OCI-M2 (cell line): ENCODE measurements at regions not wholly inside any gene's neighbourhood (a gene's known extent, or its start where the extent isn't known, plus 50 kb on each side); places are given as distances from the start of the nearest gene placed in this dataset.
"Not testable (repeated sequence)": the region's sequence is repeated elsewhere in the genome, so short reads cannot be mapped to it uniquely, and the experiment has no call there.

Experiments
- DNase-seq: peaks from one replicate; lab custom pipeline; 2025; ENCODE audit not compliant: unreplicated experiment; lab: John Stamatoyannopoulos, UW

DNA sequence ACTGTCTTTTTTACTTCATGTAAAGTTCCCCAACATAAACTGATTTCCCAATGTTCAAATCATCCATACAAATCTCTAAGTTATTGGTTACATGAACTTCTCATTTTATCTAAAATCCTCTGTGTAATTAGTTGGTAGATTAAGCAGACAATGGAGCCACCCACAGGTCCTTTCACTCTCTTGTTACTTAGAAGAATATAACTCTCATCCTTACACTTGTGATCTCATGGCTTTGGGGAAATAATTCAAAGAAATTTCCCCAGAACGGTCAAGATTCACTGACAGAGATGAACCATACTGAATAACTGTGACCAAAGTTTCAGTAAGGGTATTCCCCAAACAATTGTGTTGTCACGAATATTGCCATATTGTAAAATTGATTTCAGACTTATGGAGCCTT is 1102.6 kb upstream of the EPHA6 start:
- no peak for DNase-seq

DNA sequence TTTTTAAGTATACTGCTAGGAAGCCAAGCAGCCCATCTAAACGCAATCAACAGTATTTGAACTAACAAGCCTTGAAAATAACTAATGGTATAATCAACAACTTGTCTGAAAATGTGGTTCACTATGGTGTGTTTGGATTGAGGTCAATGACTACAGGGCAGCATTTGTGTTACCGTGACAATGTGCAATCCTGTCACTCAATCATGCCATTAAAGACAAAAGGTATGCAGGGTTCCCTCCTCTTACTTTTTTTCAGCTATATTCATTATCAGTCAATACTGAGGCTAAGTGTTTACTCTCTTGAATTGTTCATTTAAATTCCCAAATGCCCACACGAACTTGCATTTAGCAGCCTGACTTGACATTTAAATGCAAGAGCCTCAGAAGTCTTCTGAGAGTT is 1099.3 kb upstream of the EPHA6 start:
- no peak for DNase-seq

DNA sequence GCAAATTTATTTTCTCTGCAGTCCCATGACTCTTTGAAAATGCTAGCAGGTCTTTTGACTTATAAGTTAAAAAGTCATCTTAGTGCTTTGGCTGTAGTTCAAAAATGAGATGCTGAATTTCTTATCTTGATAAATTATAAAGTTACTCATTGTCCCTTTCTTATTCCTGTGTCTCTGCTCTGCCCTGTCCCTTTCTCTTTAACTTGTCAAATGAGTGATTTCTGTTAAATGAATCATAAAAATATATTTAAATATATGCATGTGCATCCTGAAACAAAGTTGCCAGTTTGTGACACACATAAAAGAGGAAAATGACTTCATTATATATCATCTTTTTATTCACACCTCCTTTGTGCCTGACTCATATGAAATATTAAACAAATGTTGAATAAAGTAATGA is 1097.3 kb upstream of the EPHA6 start:
- DNase-seq, result no peak

DNA sequence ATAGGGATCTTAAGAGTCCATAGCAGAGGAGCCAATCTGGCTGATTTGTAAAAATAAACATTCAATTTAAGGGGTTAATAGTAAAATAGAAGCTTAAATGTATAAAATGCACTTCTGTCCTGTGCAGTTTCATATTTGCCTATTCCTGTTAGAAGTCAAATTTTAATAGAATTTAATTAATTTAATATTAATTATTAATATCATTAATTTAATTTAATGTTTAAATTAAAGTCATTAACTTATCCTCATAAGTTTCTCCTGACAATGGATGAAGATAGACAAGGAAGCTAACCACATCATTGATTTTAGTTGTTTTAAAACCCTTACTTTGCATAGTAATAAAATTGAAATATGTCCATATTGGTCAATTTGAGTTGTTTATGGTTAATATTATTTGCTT is 1096.2 kb upstream of the EPHA6 start:
- no peak for DNase-seq

DNA sequence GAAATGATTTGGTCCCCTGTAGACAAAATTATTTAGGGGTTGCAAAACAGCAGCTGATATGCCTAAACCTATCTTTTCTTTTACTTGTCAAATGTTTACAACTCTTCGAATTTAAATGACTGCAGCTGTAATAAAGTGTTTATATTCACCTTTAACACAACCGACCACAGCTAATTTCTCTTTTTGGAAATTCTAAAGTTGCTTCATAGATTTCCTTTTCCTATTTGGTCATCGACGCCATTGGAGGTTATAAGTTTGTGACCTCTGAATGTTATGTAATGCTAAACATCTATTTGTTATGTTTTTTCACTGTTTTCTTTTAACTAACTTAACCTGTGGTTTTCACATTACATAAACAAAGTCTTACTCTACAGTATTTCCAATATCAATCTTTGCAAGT is 1094.9 kb upstream of the EPHA6 start:
- DNase-seq, result no peak

DNA sequence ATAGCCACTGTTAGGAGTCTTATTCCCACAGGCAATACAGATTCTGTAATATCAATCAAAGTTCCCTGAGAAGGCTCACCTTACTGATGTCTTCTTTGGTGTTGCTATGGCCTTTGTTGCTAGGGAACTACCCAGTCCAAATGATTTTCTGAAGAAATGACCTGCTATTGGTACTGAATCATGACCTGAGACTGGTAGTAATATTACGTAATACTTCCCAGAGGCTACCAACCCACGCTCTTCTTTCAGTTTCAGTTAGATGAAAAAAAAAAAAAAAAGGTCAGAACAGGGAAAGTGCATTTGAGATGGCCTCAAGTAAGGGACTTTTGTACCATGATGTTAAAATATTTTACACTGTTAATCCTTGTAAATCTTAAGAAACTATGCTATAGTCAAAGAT is 1092.5 kb upstream of the EPHA6 start:
- no peak for DNase-seq

DNA sequence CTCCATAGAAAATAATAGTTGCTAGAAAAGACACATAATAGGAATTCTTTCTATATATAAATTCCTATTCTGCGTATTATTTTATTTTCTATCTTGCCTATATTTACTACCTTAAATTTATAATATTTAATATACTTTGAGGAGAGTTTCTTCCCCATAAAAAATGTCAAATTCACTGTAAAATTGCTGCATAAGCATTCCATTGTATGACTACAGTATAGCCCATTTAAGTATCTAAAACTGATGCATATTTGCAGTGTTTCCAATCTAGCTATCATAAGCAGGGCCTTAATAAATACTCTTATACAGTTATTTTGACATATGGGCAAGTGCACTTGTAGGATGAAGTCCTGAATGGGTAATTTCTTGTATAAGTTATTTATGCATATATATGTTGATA is 1088.6 kb upstream of the EPHA6 start:
- DNase-seq, result no peak

DNA sequence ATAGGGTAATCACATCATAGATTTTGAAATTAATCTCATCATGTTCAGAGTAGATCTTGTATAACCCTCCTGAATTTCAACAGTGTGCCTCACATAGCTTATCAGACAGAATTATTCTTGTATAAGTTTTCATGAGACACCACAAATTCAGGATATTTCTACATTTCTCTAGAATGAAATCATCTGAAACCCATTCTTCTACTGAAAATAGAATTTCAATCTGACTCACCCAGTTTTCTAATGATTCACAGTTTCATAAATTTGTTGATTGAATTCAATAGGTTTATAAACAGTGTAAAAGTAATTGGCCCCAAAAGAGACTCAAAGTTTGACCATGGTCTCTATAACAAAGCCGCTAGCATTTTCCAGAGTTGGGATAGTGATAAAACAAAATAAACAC is 1082.6 kb upstream of the EPHA6 start:
- DNase-seq, result no peak

DNA sequence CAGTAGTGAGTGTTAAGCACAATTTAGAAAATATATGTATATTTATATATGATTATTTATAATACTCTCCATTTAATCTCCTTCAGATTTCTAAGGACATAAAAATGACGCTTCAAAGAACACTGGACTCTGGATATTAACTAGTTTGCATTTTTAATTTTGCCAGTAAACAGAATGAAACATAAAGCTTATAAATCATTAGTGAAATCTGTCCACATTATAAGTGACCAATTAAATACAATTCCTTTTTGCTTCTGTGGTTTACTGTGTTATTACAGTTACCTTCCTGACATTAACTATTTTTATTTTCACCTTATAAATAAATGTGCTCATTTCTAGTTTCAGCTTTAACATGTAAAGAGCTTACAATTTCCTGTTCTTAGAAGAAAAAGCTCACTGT is 1081.1 kb upstream of the EPHA6 start:
- no peak for DNase-seq

DNA sequence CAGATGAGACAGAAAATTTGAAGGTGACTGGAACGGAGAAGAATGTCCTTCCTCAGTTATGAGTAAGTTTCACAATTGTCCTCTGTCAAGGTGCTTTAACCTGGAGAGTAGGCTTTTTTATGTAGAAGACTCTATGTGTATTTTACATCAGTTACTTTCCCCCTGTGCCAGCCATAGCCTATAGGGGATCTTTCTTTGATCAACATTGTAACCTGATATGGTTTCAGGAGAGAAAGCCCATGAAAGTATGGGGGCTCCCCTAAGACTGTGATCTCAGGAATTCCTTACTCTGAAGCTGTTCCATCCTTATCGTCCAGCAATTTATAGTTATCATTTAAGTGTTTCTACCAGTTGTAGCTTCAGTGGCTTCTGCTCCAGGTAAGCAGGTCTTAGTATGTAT is 1076.3 kb upstream of the EPHA6 start:
- DNase-seq, result no peak

DNA sequence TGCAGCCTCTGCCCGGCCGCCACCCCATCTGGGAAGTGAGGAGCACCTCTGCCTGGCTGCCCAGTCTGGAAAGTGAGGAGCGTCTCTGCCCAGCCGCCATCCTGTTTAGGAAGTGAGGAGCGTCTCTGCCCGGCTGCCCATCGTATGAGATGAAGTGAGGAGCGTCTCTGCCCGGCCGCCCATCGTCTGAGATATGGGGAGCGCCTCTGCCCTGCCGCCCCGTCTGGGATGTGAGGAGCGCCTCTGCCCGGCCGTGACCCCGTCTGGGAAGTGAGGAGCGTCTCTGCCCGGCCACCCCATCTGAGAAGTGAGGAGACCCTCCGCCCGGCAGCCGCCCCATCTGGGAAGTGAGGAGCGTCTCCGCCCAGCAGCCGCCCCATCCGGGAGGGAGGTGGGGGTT is 1069.5 kb upstream of the EPHA6 start:
- not testable (repeated sequence) for DNase-seq

DNA sequence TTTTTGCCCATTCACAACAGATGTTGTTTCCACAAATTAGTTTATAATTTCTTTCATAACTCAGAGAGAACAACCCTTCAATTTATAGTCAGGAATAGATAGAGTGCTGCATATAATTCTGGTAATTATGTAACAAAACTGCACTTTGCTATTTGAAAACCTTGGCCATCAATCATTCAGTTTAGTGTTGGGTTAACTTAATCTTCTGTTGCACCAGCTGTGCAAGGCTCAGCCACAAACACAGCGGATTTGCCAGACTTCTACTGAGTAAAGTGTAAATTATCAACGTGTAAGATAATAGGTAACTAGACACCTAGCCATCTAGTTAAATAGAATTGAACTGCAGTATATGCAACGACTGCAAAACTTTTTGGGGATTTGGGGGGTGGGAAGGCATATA is 1064.3 kb upstream of the EPHA6 start:
- DNase-seq, result no peak

DNA sequence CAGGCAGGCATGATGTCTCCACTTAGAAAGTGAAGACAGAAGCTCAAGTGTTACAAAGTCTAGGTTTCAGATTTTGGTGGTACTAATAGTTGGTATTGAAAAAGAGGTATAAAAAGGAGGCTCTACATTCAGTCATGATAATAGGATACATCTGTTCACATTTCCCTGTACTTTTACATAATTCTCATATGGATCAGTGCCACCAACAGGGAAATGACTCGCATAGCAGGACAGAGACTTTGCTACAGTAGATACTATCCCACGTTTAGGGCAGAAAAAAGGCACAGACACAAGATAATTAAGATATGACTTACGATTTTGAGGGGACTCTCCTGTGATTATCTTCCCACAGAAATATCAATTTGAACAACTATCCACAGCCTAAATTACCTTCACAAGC is 1062.9 kb upstream of the EPHA6 start:
- no peak for DNase-seq

DNA sequence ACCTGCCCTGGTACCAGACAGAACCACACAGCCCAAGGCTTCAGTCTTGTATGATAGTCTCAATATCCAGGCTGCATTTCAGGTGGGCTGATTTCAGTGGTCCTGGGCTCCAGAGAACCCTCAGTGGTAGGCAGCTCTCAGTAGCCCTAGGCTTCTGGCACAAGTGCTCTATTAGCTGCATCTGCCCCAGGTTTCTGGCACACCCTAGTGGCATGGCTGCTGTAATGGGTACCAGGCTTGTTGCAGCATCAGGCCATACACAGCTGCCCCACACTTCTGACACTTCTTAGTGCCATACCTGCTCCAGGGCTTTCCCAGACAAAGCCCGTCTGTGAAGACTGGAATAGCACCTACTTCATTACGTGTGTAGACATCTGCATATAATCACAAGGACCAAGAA is 1062.2 kb upstream of the EPHA6 start:
- DNase-seq, result no peak

DNA sequence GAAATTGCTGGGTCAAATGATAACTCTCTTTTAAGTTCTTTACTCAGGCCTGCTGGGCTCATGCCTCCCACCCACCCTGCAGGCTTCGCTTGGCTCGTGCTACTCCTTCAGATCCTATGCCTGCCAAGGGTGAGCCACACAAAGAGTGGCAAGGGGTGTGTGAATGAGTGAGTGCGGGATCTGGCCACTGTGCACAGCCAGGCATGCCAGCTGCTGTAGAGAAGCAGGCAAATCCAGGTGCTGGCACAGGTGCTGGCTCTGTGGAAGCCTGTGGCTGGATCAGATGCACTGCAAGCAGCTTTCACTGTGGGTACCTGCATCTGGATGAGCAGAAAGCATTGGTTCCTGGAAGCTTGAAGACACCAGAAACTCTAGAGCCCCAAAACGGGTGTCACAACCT is 1055.7 kb upstream of the EPHA6 start:
- no peak for DNase-seq

DNA sequence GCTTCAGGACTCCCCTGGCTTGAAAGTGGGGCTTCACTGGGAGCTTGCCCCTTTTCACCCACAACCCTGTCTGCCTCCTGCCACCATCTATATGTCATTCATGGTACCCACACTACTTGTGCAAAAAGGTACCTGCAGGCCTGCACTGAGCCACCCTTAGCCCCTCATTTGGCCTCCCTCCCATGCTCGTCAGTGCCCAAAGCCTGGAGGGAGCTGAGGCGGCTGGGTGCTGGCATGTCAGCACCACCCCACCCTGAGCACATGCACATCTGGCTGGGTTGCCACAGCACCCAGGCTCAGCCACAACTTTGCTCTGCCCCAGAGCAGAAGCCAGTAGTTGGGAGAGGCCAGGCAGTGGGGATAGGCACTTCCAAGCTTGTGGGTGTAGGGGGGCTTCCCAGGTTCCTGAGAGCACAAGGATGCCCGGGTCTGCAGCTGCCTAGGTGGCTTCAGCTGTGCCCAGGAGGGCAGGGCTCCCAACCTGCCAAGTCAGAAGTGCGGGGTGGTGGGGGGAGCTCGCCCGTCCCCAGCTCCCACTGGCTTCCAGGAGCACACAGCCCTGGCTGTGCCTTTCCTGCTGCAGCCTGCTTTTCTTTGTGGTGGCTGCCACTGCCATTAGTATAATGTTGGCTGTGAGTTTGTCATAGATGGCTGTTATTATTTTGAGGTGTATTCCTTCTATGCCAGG is 1054.6 kb upstream of the EPHA6 start:
- DNase-seq, result no peak

DNA sequence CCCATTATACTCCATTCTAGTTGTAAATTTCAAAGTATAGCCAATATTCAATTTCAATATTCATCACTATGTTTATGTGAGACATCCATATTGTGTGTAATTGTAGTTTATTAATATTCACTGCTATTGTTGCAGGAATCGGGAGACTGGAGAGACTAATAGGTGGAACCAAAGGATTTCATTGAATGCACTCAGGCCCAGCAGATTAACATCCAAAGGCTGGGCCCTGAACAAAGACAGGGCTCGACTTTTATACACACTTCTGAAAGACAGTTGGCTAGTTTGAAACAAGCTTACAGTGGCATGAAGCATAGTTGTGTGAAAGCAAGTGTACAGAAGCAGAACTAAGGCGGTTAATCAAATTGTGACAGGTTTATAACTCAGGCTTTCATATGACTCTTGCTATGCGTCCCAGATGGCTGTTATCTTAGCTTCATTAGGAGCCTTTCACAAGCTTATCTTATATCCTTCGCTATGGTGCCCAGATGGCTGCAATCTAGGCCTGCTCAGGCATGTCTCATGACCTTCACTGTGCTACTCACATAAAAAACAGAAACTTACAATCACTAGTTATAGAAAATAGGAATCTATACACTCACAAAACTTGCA is 1038.8 kb upstream of the EPHA6 start:
- DNase-seq, result no peak

DNA sequence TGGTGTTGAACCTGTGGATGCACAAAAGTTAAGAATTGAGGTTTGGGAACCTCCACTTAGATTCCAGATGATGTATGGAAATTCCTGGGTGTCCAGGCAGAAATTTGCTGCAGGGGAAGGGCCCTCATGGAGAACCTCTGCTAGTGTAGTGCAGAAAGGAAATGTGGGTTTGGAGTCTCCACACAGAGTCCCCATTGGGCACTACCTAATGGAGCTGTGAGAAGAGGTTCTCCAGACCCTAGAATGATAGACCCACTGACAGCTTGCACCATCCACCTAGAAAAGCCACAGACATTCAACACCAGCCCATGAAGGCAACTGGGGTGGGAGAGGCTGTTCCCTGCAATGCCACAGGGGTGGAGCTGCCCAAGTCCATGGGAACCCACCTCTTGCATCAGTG is 1032.8 kb upstream of the EPHA6 start:
- DNase-seq, result no peak

DNA sequence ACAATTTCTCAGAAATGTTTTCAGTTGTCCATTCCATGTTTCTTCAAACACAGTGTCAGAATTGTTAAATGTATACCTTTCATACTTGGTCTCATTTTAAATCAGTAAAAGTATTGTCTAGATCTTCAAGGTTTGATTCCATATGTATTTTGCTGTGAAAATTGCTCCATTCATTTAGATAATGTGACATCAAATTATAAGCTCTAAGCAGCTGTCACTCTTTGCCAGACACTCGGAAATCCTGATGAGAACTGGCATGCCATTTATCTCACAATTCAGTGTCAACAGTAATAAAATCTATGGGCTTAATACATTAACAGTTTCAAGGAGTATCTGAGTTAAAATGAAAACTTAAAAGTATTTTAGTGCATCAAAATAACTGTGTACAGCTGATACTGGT is 1025.3 kb upstream of the EPHA6 start:
- DNase-seq, result no peak

DNA sequence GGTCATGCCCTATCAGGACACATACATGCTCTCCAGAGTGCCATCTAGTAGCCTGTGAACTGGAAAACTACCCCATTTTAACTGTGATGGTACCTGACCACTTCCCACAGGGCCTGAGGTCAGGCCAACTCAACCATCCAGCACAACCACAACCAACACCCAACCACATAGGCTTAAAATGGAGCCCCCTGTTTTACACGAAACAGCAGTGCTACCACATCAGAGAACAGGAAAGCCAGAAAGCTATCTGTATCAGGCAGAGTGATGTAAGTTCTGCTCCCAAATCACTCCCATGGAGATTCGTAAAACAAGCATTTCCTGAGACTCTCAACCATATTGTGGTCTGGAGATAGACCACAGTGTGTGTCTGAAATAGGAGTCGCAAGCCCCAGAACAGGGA is 1017.3 kb upstream of the EPHA6 start:
- DNase-seq, result no peak

DNA sequence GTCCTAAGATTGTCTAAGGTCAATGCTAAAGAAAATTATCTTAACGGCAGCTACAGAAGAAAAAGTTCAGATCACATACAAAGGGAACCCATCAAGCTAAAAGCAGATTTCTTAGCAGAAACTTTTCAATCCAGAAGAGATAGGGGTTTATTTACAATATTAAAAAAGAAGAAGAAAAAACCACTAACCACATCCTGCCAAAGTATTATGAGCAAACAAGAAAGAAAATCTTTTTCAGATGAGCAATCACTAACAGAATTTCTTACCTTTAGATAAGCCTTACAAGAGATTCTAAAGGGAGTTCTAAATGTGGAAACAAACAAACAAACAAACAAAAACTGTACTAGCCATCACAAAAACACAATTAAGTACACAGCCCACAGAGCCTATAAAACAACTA is 1015.8 kb upstream of the EPHA6 start:
- no peak for DNase-seq

DNA sequence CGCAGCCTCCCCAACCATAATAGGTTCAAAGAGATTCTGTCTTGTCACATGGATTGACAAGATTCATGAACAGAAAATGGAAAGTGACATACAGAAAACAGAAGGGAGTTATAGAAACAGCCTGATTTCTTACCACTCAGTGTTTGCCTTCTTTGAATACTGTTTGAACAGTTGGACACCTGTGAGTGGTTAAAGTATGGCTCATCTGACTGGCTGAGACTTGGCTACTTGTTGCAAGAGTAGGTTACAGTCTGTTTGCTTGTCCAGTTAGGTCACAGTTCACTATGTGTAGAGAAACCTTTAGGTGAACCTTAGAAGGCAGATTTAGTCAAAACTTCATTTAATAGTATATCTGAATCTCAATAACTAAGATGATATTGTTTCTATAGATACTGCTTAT is 1003.9 kb upstream of the EPHA6 start:
- no peak for DNase-seq

DNA sequence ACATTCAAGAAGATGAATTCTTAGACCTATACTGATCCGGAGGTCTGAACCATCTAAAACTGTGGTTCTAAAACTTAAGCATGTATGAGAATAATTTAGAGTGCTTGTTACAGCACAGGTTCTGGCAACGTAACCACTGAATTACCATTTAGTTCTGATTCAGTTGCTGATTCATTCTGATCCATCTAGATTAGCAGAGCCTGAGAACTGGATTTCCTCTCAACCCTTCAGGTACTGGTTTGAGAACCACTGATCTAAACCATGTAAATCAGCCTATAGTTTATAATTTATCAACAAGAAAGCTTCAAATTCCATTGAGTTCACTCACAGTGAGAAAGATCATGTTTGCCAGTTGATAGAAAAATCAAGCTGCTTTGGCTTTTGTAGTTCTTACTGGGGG is 1001.1 kb upstream of the EPHA6 start:
- no peak for DNase-seq
